Endothelial cell of umbilical vein (primary cell): ENCODE measurements at regions not wholly inside any gene's neighbourhood (a gene's known extent, or its start where the extent isn't known, plus 50 kb on each side); places are given as distances from the start of the nearest gene placed in this dataset.

Experiments
- EZH2 ChIP-seq: IDR thresholded peaks from 2 replicates; pipeline ENCODE4 v1.6.1; 2012; ENCODE audit warnings: borderline replicate concordance, low read depth, mild to moderate bottlenecking, moderate library complexity, low read length, inconsistent platforms; ENCODE audit not compliant: severe bottlenecking
- FOS ChIP-seq: IDR thresholded peaks from 2 replicates; pipeline ENCODE4 v1.6.1; 2011; ENCODE audit warnings: mild to moderate bottlenecking, low read length, moderate library complexity, borderline replicate concordance; ENCODE audit not compliant: insufficient read depth
- GATA2 ChIP-seq: IDR thresholded peaks from 2 replicates; pipeline ENCODE4 v1.7.0; 2011; ENCODE audit warnings: low read depth, mild to moderate bottlenecking, moderate library complexity, mixed read lengths, low read length; ENCODE audit not compliant: insufficient read length, insufficient read depth
- JUN ChIP-seq: IDR thresholded peaks from 2 replicates; pipeline ENCODE4 v1.6.1; 2011; ENCODE audit warnings: borderline replicate concordance, low read depth; ENCODE audit not compliant: insufficient read length, insufficient read depth
- MAX ChIP-seq: IDR thresholded peaks from 2 replicates; pipeline ENCODE4 v1.6.1; 2011; ENCODE audit not compliant: insufficient read depth, insufficient read length
- MYC ChIP-seq: IDR thresholded peaks from one replicate; pipeline ENCODE4 v1.6.1; 2011; ENCODE audit warnings: mild to moderate bottlenecking, low read depth, low read length
- POLR2A ChIP-seq: IDR thresholded peaks from 2 replicates; pipeline ENCODE4 v1.6.1; 2012; ENCODE audit warnings: low read depth, mild to moderate bottlenecking, control low read depth, low read length
- POLR2AphosphoS5 ChIP-seq: IDR thresholded peaks from 2 replicates; pipeline ENCODE4 v1.6.1; 2012; ENCODE audit warnings: low read depth, mild to moderate bottlenecking, control low read depth, low read length, moderate library complexity; ENCODE audit not compliant: insufficient read depth
- TF ChIP-seq, protein P1 (sequence below), 2 donors: IDR thresholded peaks; 1 replicate in 1 of 2; 2 replicates in 1 of 2; pipeline ENCODE4 v1.5.1; 2011; ENCODE audit warnings: low read length in 2 of 2, mild to moderate bottlenecking in 2 of 2, moderate library complexity in 2 of 2, control low read depth in 1 of 2, inconsistent platforms in 1 of 2, low read depth in 1 of 2; ENCODE audit not compliant: insufficient read depth in 1 of 2; ENCODE audit errors: extremely low read depth in 1 of 2

DNA sequence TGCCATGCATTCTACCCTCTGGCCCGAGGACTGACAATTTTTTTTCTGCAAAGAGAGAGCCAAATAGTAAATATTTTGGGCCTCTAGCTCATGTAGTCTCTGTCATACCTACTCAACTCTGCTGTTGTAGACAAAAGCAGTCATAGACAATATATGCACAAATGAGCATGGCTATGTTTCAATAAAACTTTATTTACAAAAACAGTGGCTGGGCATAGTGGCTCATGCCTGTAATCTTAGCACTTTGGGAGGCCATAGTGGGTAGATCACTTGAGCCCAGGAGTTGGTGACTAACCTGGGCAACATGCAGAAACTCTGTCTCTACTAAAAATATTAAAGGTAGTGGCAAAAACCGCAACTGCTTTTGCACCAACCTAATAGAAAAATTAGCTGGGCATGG lies 153.7 kb upstream of the BTG1 start:
- TF ChIP-seq, protein P1, sequence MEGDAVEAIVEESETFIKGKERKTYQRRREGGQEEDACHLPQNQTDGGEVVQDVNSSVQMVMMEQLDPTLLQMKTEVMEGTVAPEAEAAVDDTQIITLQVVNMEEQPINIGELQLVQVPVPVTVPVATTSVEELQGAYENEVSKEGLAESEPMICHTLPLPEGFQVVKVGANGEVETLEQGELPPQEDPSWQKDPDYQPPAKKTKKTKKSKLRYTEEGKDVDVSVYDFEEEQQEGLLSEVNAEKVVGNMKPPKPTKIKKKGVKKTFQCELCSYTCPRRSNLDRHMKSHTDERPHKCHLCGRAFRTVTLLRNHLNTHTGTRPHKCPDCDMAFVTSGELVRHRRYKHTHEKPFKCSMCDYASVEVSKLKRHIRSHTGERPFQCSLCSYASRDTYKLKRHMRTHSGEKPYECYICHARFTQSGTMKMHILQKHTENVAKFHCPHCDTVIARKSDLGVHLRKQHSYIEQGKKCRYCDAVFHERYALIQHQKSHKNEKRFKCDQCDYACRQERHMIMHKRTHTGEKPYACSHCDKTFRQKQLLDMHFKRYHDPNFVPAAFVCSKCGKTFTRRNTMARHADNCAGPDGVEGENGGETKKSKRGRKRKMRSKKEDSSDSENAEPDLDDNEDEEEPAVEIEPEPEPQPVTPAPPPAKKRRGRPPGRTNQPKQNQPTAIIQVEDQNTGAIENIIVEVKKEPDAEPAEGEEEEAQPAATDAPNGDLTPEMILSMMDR (IDR thresholded peaks at IDR 0.05; ENCODE audit: extremely low read depth in 1 of 2, insufficient read depth in 1 of 2, low read depth in 1 of 2, low read length in 2 of 2), result no peak
- TF ChIP-seq POLR2AphosphoS5, result no peak
- no peak for TF ChIP-seq POLR2A
- no peak for TF ChIP-seq JUN
- no peak for TF ChIP-seq EZH2
- no peak for TF ChIP-seq GATA2
- TF ChIP-seq MYC, result no peak
- TF ChIP-seq MAX, result no peak
- no peak for TF ChIP-seq FOS
